ENCODE measurements at regions not wholly inside any gene's neighbourhood (a gene's known extent, or its start where the extent isn't known, plus 50 kb on each side); places are given as distances from the start of the nearest gene placed in this dataset.

DNA sequence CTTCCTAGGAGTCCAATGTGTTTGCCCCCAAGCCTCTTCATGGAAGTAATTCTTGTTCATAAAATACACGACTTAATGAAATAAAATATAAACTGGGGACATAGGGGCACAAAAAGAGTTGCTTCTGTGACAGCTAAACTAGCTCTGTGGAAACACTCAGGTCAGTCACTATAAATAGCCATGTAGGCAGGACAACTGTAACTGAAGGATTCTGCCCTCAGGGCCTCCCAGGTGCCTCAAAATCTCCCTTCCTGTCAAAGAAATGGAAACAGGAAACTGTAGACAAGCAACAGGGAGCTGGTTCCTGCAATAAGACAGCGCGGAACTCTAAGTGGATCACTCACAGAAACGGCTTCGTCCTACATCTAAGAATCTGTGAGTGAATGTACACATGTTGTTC is 178.1 kb upstream of the ZFHX3 start:
- H3K9ac ChIP-seq (ENCODE audit: control insufficient read depth, extremely low read depth, insufficient read depth, low read length), result no peak overlapping the region
- H3K9me1 ChIP-seq (ENCODE audit: control insufficient read depth, extremely low read depth, insufficient read depth, low read length), result no peaks in the 10 kb centered on the region
- no peak overlapping the region for H3K4me3 ChIP-seq (ENCODE audit: control insufficient read depth in 2 of 3, extremely low read depth in 1 of 3, insufficient read depth in 2 of 3, low read depth in 1 of 3, low read length in 3 of 3)
- H3K79me2 ChIP-seq (ENCODE audit: control insufficient read depth, insufficient read depth, low read length), result no peaks in the 10 kb centered on the region
- dilution Hi-C loops (cut with MboI; ENCODE audit: extremely low pct_ligation_motif_present, low sequenced_read_pairs), result no loop called here
- H4K20me1 ChIP-seq (ENCODE audit: control insufficient read depth, extremely low read depth, insufficient read depth, low read length), result no peaks in the 10 kb centered on the region
- no peaks in the 10 kb centered on the region for H3K4me1 ChIP-seq (ENCODE audit: control insufficient read depth, extremely low read depth, insufficient read depth, low read length)
- DNase-seq (ENCODE audit: low read depth, low spot score) (no peak), FAIRE-seq (no peak)
- TF ChIP-seq EZH2 (IDR thresholded peaks at IDR 0.05; ENCODE audit: low read length), result no peak
- no peak for TF ChIP-seq CTCF (optimal IDR thresholded peaks at IDR 0.05 in 1 of 3, IDR thresholded peaks at IDR 0.05 in 1 of 3, conservative IDR thresholded peaks at IDR 0.05 in 1 of 3; ENCODE audit: extremely low read depth in 1 of 3, insufficient read depth in 2 of 3, low read length in 3 of 3)
- H3K36me3 ChIP-seq (ENCODE audit: control insufficient read depth in 2 of 2, extremely low read depth in 1 of 2, insufficient read depth in 2 of 2, low read length in 2 of 2), result no peaks in the 10 kb centered on the region
- no peaks in the 10 kb centered on the region for H3K27me3 ChIP-seq (ENCODE audit: control insufficient read depth, extremely low read depth, insufficient read depth, low read length)
- no peaks in the 10 kb centered on the region for H3K9me3 ChIP-seq (ENCODE audit: control insufficient read depth, low read depth, low read length)
- no peak overlapping the region for H2AFZ ChIP-seq (ENCODE audit: control insufficient read depth, low read length)
- no peak overlapping the region for H3K27ac ChIP-seq (ENCODE audit: control insufficient read depth, insufficient read depth, low read length)
- no peak overlapping the region for H3K4me2 ChIP-seq (ENCODE audit: control insufficient read depth, extremely low read depth, insufficient read depth, low read depth, low read length)

DNA sequence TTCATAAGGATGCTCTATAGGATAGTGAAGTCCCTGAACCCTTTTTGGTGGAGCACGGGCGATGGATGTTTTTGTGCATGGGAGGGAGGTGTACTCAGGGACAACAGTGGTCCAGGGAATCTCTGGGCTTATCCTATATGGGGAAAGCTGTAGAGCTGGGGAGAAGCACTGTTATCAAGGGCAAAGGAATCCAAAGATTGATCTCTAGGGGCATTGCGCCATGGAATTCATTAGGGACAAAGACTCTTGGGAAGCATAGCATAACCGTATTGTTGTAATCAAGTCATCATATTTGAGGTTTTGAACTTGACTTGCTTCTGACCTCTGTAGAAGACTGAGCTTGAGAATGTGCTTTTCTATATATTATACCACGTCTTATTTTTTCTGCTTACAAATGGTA is 172.9 kb upstream of the ZFHX3 start:
- no peak overlapping the region for H3K9ac ChIP-seq (ENCODE audit: control insufficient read depth, extremely low read depth, insufficient read depth, low read length)
- no peak overlapping the region for H2AFZ ChIP-seq (ENCODE audit: control insufficient read depth, low read length)
- H3K36me3 ChIP-seq (ENCODE audit: control insufficient read depth in 2 of 2, extremely low read depth in 1 of 2, insufficient read depth in 2 of 2, low read length in 2 of 2), result no peaks in the 10 kb centered on the region
- H3K79me2 ChIP-seq (ENCODE audit: control insufficient read depth, insufficient read depth, low read length), result no peaks in the 10 kb centered on the region
- TF ChIP-seq EZH2 (IDR thresholded peaks at IDR 0.05; ENCODE audit: low read length), result no peak
- no peak for TF ChIP-seq CTCF (optimal IDR thresholded peaks at IDR 0.05 in 1 of 3, IDR thresholded peaks at IDR 0.05 in 1 of 3, conservative IDR thresholded peaks at IDR 0.05 in 1 of 3; ENCODE audit: extremely low read depth in 1 of 3, insufficient read depth in 2 of 3, low read length in 3 of 3)
- no peak overlapping the region for H3K4me2 ChIP-seq (ENCODE audit: control insufficient read depth, extremely low read depth, insufficient read depth, low read depth, low read length)
- DNase-seq (ENCODE audit: low read depth, low spot score) (no peak), FAIRE-seq (no peak)
- H3K9me3 ChIP-seq (ENCODE audit: control insufficient read depth, low read depth, low read length), result no peaks in the 10 kb centered on the region
- dilution Hi-C loops (cut with MboI; ENCODE audit: extremely low pct_ligation_motif_present, low sequenced_read_pairs), result no loop called here
- H3K27me3 ChIP-seq (ENCODE audit: control insufficient read depth, extremely low read depth, insufficient read depth, low read length), result no peaks in the 10 kb centered on the region
- no peaks in the 10 kb centered on the region for H3K4me1 ChIP-seq (ENCODE audit: control insufficient read depth, extremely low read depth, insufficient read depth, low read length)
- H3K27ac ChIP-seq (ENCODE audit: control insufficient read depth, insufficient read depth, low read length), result no peak overlapping the region
- no peaks in the 10 kb centered on the region for H4K20me1 ChIP-seq (ENCODE audit: control insufficient read depth, extremely low read depth, insufficient read depth, low read length)
- no peaks in the 10 kb centered on the region for H3K9me1 ChIP-seq (ENCODE audit: control insufficient read depth, extremely low read depth, insufficient read depth, low read length)
- no peak overlapping the region for H3K4me3 ChIP-seq (ENCODE audit: control insufficient read depth in 2 of 3, extremely low read depth in 1 of 3, insufficient read depth in 2 of 3, low read depth in 1 of 3, low read length in 3 of 3)

All from keratinocyte (primary cell).